CD4-positive, alpha-beta T cell treated with Interferon alpha-2 for 1 hour (primary cell): ENCODE measurements at regions not wholly inside any gene's neighbourhood (a gene's known extent, or its start where the extent isn't known, plus 50 kb on each side); places are given as distances from the start of the nearest gene placed in this dataset.
"Not testable (repeated sequence)": the region's sequence is repeated elsewhere in the genome, so short reads cannot be mapped to it uniquely, and the experiment has no call there.

Experiments
- DNase-seq, 2 donors: peaks; one replicate each; pipeline ENCODE4 v3.0.0-alpha.2; 2020 to 2022

- DNase-seq, result no peak
Measured at GRCh38 chr11:31956310-31956709, 134.6 kb upstream of the RCN1 start.

GRCh38 chr11:31955838-31956237 is 135.0 kb upstream of the RCN1 start:
- DNase-seq, result no peak

GRCh38 chr11:31953803-31954327 is 137.0 kb upstream of the RCN1 start:
- no peak for DNase-seq

- not testable (repeated sequence) for DNase-seq
Measured at GRCh38 chr11:31949733-31950200, 138.6 kb upstream of the PAX6 start.

- no peak for DNase-seq
Measured at GRCh38 chr11:31947051-31947450, 135.9 kb upstream of the PAX6 start.

- DNase-seq, result no peak
Measured at GRCh38 chr11:31943056-31943780, 132.1 kb upstream of the PAX6 start.

GRCh38 chr11:31940371-31941037 is 129.4 kb upstream of the PAX6 start:
- no peak for DNase-seq

- DNase-seq, result no peak
Measured at GRCh38 chr11:31939004-31939403, 127.9 kb upstream of the PAX6 start.

- DNase-seq, result no peak
Measured at GRCh38 chr11:31936312-31936711, 125.2 kb upstream of the PAX6 start.

GRCh38 chr11:31932879-31933278 is 121.8 kb upstream of the PAX6 start:
- DNase-seq, result no peak

GRCh38 chr11:31927982-31928381 is 116.9 kb upstream of the PAX6 start:
- no peak for DNase-seq

- no peak for DNase-seq
Measured at GRCh38 chr11:31926816-31927528, 115.8 kb upstream of the PAX6 start.

- no peak for DNase-seq
Measured at GRCh38 chr11:31926106-31926505, 115.0 kb upstream of the PAX6 start.

- DNase-seq, result no peak
Measured at GRCh38 chr11:31922450-31922849, 111.3 kb upstream of the PAX6 start.

- no peak for DNase-seq
Measured at GRCh38 chr11:31921081-31921480, 110.0 kb upstream of the PAX6 start.

GRCh38 chr11:31919175-31919574 is 108.1 kb upstream of the PAX6 start:
- DNase-seq, result no peak

GRCh38 chr11:31915867-31916266 is 104.7 kb upstream of the PAX6 start:
- no peak for DNase-seq

GRCh38 chr11:31913985-31914384 is 102.9 kb upstream of the PAX6 start:
- no peak for DNase-seq

GRCh38 chr11:31912808-31913207 is 101.7 kb upstream of the PAX6 start:
- no peak for DNase-seq

GRCh38 chr11:31910950-31911576 is 99.9 kb upstream of the PAX6 start:
- no peak for DNase-seq

GRCh38 chr11:31903225-31904074 is 92.3 kb upstream of the PAX6 start:
- no peak for DNase-seq

GRCh38 chr11:31902706-31903105 is 91.6 kb upstream of the PAX6 start:
- no peak for DNase-seq
